GM23338 (cell line): ENCODE measurements at regions not wholly inside any gene's neighbourhood (a gene's known extent, or its start where the extent isn't known, plus 50 kb on each side); places are given as distances from the start of the nearest gene placed in this dataset.

Experiments used
- ATAC-seq: fragments of 200-7000 bp; cut with Tn5 transposase; 3 replicates; pipeline ENCODE4 v1.9.1; 2020
- DNase-seq: peaks from one replicate; pipeline ENCODE4 v3.0.0-alpha.2; 2015; ENCODE audit warnings: low spot score
- H2AFZ ChIP-seq: fragments of 200-600 bp; sonication (generic); 2 replicates; pipeline ENCODE4 v1.8.0; 2016; ENCODE audit warnings: antibody characterized with exemption, mild to moderate bottlenecking, moderate library complexity
- H3F3A ChIP-seq: fragments of 200-600 bp; sonication (generic); replicated peaks from 2 replicates; pipeline ENCODE4 v1.8.0; 2017; ENCODE audit warnings: antibody characterized with exemption, mixed run types, low read depth
- H3K27ac ChIP-seq: fragments of 200-600 bp; sonication (generic); 2 replicates; pipeline ENCODE4 v1.6.1; 2016; ENCODE audit warnings: low read depth
- H3K27me3 ChIP-seq: fragments of 200-600 bp; sonication (generic); 2 replicates; pipeline ENCODE4 v1.8.0; 2016; ENCODE audit warnings: mild to moderate bottlenecking, mixed run types, moderate library complexity; ENCODE audit not compliant: insufficient read depth
- H3K36me3 ChIP-seq: fragments of 200-600 bp; sonication (generic); 2 replicates; pipeline ENCODE4 v1.8.0; 2016; ENCODE audit warnings: mild to moderate bottlenecking; ENCODE audit not compliant: insufficient read depth
- H3K4me1 ChIP-seq: fragments of 200-600 bp; sonication (generic); 2 replicates; pipeline ENCODE4 v1.8.0; 2016; ENCODE audit warnings: mild to moderate bottlenecking, moderate library complexity; ENCODE audit not compliant: insufficient read depth
- H3K4me2 ChIP-seq: fragments of 200-600 bp; sonication (generic); 2 replicates; pipeline ENCODE4 v1.7.1; 2017; ENCODE audit warnings: mixed run types
- H3K4me3 ChIP-seq: fragments of 200-600 bp; sonication (generic); 2 replicates; pipeline ENCODE4 v1.6.1; 2016; ENCODE audit warnings: mixed run types
- H3K79me2 ChIP-seq: fragments of 200-600 bp; sonication (generic); replicated peaks from 2 replicates; pipeline ENCODE4 v1.8.0; 2017; ENCODE audit warnings: mild to moderate bottlenecking; ENCODE audit not compliant: insufficient read depth
- H3K9me2 ChIP-seq: fragments of 200-600 bp; sonication (generic); 2 replicates; pipeline ENCODE4 v1.8.0; 2017; ENCODE audit not compliant: insufficient read depth
- H4K20me1 ChIP-seq: fragments of 200-600 bp; sonication (generic); replicated peaks from 2 replicates; pipeline ENCODE4 v1.8.0; 2017; ENCODE audit warnings: mild to moderate bottlenecking; ENCODE audit not compliant: insufficient read depth
- H3K27ac Mint-ChIP-seq: 2 replicates; pipeline ENCODE4 v1.8.0; 2020; ENCODE audit warnings: inconsistent platforms, mild to moderate bottlenecking, moderate library complexity, mixed read lengths
- H3K27me3 Mint-ChIP-seq: 3 replicates; pipeline ENCODE4 v1.8.0; 2022; ENCODE audit warnings: low read depth, mild to moderate bottlenecking, moderate library complexity, mixed read lengths, inconsistent platforms; ENCODE audit not compliant: insufficient read depth, poor library complexity
- H3K36me3 Mint-ChIP-seq: 3 replicates; pipeline ENCODE4 v1.8.0; 2021; ENCODE audit warnings: low read depth, mild to moderate bottlenecking, inconsistent platforms, moderate library complexity, mixed read lengths
- H3K4me1 Mint-ChIP-seq: 3 replicates; pipeline ENCODE4 v1.8.0; 2020; ENCODE audit warnings: mild to moderate bottlenecking, inconsistent platforms, mixed read lengths
- H3K4me3 Mint-ChIP-seq: 3 replicates; pipeline ENCODE4 v1.8.0; 2021; ENCODE audit warnings: moderate library complexity, mild to moderate bottlenecking, inconsistent platforms, mixed read lengths
- H3K9me3 Mint-ChIP-seq: 3 replicates; pipeline ENCODE4 v1.8.0; 2020; ENCODE audit warnings: moderate library complexity, mild to moderate bottlenecking, inconsistent platforms, mixed read lengths
- CREB1 ChIP-seq: fragments of 250-450 bp; sonication (Bioruptor Pico); IDR thresholded peaks from 2 replicates; pipeline ENCODE4 v1.5.0; 2020; ENCODE audit warnings: low read depth, mild to moderate bottlenecking, moderate library complexity
- CTCF ChIP-seq, 2 experiments: fragments of 200-600 bp in 1 of 2; sonication (generic) in 1 of 2; conservative IDR thresholded peaks; 2 replicates each; pipeline versions ENCODE4 v1.5.1 to v1.6.1; 2016 to 2017; ENCODE audit warnings: antibody characterized with exemption in 2 of 2, low read depth in 2 of 2, mild to moderate bottlenecking in 2 of 2, moderate library complexity in 1 of 2
- ETS1 ChIP-seq: IDR thresholded peaks from 2 replicates; pipeline ENCODE4 v1.6.1; 2016; ENCODE audit warnings: antibody characterized with exemption
- EZH2 ChIP-seq: fragments of 200-600 bp; sonication (generic); IDR thresholded peaks from one replicate; pipeline ENCODE4 v1.8.0; 2017; ENCODE audit warnings: antibody characterized with exemption, mild to moderate bottlenecking, low read depth; ENCODE audit not compliant: unreplicated experiment
- STAT1 ChIP-seq: IDR thresholded peaks from one replicate; pipeline ENCODE4 v1.6.1; 2016; ENCODE audit warnings: antibody characterized with exemption; ENCODE audit not compliant: unreplicated experiment
- ZNF331 ChIP-seq: fragments of 250-450 bp; sonication (Bioruptor Pico); IDR thresholded peaks from 2 replicates; pipeline ENCODE4 v1.5.0; 2020; ENCODE audit warnings: low read depth, mild to moderate bottlenecking, moderate library complexity
- ZNF462 ChIP-seq: fragments of 250-450 bp; sonication (Bioruptor Pico); IDR thresholded peaks from 2 replicates; pipeline ENCODE4 v1.5.0; 2020; ENCODE audit warnings: mild to moderate bottlenecking, moderate library complexity

GRCh38 chr3:8279476-8279875 is 222.1 kb upstream of the LMCD1 start:
- peaks cover 6% of the 10 kb centered on the region for H3K27me3 Mint-ChIP-seq
- H3K36me3 ChIP-seq, result no peaks in the 10 kb centered on the region
- H3K9me3 Mint-ChIP-seq, result no peaks in the 10 kb centered on the region
- ATAC-seq (peak; percentile 87), DNase-seq (peak; percentile 50)
- H3K27me3 ChIP-seq, result no peaks in the 10 kb centered on the region
- no peak overlapping the region for H3K4me3 ChIP-seq
- 0 out of 2 replicates have a peak, but pooled peaks cover 9% of the 10 kb centered on the region for H3K9me2 ChIP-seq
- H3K79me2 ChIP-seq, result no peaks in the 10 kb centered on the region
- peak overlapping the region; percentile 59; the same call in 1 of the 2 replicates for H3K4me2 ChIP-seq
- H3K27ac Mint-ChIP-seq, result no peak overlapping the region
- no peak overlapping the region for H3K27ac ChIP-seq
- no peak for TF ChIP-seq STAT1
- TF ChIP-seq CTCF (conservative IDR thresholded peaks at IDR 0.05; ENCODE audit: low read depth in 2 of 2), result peak; percentile 50 to 65
- H4K20me1 ChIP-seq, result no peaks in the 10 kb centered on the region
- no peaks in the 10 kb centered on the region for H3K36me3 Mint-ChIP-seq
- H2AFZ ChIP-seq, result no peak overlapping the region
- H3K4me1 Mint-ChIP-seq, result peaks cover 35% of the 10 kb centered on the region
- H3K4me3 Mint-ChIP-seq, result no peak overlapping the region
- H3K4me1 ChIP-seq, result peaks cover 15% of the 10 kb centered on the region
- no peaks in the 10 kb centered on the region for H3F3A ChIP-seq

- Histone ChIP-seq H3K4me2 (peak overlapping the region; percentile 59), H3K36me3 (no peaks in the 10 kb centered on the region), H3F3A (no peaks in the 10 kb centered on the region), H2AFZ (peak overlapping the region; percentile 19; the same call in 1 of the 2 replicates), H3K27ac (no peak overlapping the region), H3K27me3 (no peaks in the 10 kb centered on the region), H3K4me1 (peaks cover 15% of the 10 kb centered on the region), H3K9me2 (0 out of 2 replicates have a peak, but pooled peaks cover 9% of the 10 kb centered on the region), H4K20me1 (no peaks in the 10 kb centered on the region), H3K79me2 (no peaks in the 10 kb centered on the region), H3K4me3 (no peak overlapping the region)
- peak overlapping the region; percentile 2; the same call in 1 of the 3 replicates for H3K4me3 Mint-ChIP-seq
- TF ChIP-seq ETS1 (no peak), EZH2 (no peak), ZNF462 (CRISPR knock-in tag) (no peak), CREB1 (CRISPR knock-in tag) (no peak), CTCF (conservative IDR thresholded peaks at IDR 0.05; ENCODE audit: low read depth in 2 of 2) (no peak), ZNF331 (CRISPR knock-in tag) (no peak)
- H3K9me3 Mint-ChIP-seq, result no peaks in the 10 kb centered on the region
- H3K4me1 Mint-ChIP-seq, result peaks cover 35% of the 10 kb centered on the region
- peaks cover 6% of the 10 kb centered on the region for H3K27me3 Mint-ChIP-seq
- H3K36me3 Mint-ChIP-seq, result no peaks in the 10 kb centered on the region
- ATAC-seq (peak; percentile 92), DNase-seq (peak; percentile 39)
- H3K27ac Mint-ChIP-seq, result no peak overlapping the region; the same call in 1 of the 2 replicates
Observed at GRCh38 chr3:8279886-8280550, 221.6 kb upstream of the LMCD1 start.
